HG03469 (cell line): ENCODE measurements at regions not wholly inside any gene's neighbourhood (a gene's known extent, or its start where the extent isn't known, plus 50 kb on each side); places are given as distances from the start of the nearest gene placed in this dataset.
"Not testable (repeated sequence)": the region's sequence is repeated elsewhere in the genome, so short reads cannot be mapped to it uniquely, and the experiment has no call there.

Experiments
- ATAC-seq: cut with Tn5 transposase; IDR thresholded peaks from one replicate; pipeline ENCODE4 v1.9.1; 2021; ENCODE audit warnings: mild to moderate bottlenecking, moderate library complexity, moderate number of reproducible peaks; ENCODE audit not compliant: unreplicated experiment

DNA sequence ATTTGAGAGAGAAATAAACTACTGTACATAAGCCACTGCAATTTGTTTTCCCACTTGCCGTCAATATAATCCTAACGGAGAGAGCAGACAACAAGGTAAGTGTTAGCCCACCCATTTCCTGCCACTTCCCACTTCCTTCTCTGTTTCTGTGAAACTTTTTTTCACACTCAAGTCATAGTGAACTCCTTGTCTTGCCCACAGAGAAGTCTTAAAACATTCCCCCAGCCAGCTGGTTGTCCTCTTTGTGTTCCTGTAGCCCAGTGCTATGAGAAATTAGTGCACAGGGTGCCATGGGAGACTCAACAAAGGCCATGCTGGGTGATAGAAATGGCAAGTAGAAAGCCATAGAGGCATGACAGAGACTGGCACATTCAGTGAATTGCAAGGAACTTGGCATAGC is 208.6 kb downstream of the BLID start:
- ATAC-seq: no peak

DNA sequence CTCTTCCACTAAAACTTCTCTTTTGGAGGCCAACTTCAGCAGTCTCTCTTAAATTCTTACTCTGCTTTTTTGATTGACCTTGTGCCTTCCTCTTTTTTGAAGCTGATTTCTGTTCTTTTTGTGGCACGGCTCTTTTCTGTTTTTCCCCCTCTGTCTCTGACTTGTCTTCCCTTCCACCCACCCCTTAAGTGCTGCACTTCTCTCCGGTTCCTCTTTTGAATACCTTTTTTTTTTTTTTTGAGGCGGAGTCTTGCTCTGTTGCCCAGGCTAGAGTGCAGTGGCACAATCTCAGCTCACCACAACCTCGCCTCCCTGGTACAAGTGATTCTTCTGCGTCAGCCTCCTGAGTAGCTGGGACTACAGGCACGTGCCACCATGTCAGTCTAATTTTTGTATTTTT is 211.9 kb downstream of the BLID start:
- no peak for ATAC-seq

GRCh38 chr11:121901886-121902285 is 214.1 kb downstream of the BLID start:
- ATAC-seq: no peak

GRCh38 chr11:121901417-121901816 is 214.6 kb downstream of the BLID start:
- not testable (repeated sequence) for ATAC-seq

DNA sequence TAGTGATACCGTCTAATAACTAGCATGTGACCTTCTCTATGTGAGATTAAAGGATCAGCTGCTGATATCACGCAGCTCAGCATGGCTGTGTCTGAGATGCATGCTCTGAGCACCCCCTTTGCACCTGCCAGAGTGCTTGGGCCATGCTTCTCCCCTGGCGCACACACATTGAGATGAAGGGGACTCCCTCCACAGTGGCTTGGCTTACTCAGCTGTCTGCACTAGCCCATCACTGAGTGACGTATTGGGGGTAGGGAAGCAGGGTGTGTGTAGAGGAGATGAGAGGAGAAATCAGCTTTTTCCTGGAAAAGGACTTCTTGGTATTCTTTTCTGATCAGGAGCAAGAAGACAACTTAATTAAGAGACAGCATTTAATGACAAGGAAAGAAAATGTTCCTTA is 216.5 kb downstream of the BLID start:
- no peak for ATAC-seq

- ATAC-seq: no peak
These were observed 217.1 kb downstream of the BLID start for GRCh38 chr11:121898903-121899302.

- no peak for ATAC-seq
These were observed 220.1 kb downstream of the BLID start for GRCh38 chr11:121895919-121896318.

- no peak for ATAC-seq
These were observed 221.4 kb downstream of the BLID start for GRCh38 chr11:121894581-121894980.

GRCh38 chr11:121892863-121893262 is 223.2 kb downstream of the BLID start:
- no peak for ATAC-seq

DNA sequence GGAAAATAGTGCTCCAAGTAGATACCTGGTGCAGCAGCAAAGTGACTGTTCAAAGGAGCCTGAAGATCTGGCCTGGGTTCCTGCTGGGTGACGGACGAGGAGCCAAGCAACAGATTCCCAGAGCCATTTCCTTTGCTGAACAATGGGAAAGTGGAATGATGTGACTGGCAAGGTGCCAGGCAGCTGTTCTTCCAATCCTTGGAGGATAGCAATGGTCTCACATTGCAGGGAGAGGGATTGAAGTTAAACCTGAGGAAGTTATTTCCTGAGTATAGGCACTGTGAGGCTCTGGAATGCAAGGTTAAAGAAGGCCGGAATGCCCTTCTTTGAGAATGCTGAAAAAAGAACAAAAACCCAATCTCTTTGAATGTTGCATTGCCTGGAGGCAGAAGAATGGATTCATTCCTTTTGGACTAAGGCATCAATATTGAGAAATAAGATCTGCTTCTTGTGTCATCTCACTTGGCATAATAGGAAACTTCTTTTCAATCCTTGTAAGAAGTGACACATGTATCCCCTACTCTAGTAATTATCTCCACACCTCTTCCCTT is 223.8 kb downstream of the BLID start:
- ATAC-seq: no peak

- no peak for ATAC-seq
These were observed 225.0 kb downstream of the BLID start for GRCh38 chr11:121890946-121891515.

- ATAC-seq: no peak
These were observed 225.6 kb downstream of the BLID start for GRCh38 chr11:121890377-121890776.

DNA sequence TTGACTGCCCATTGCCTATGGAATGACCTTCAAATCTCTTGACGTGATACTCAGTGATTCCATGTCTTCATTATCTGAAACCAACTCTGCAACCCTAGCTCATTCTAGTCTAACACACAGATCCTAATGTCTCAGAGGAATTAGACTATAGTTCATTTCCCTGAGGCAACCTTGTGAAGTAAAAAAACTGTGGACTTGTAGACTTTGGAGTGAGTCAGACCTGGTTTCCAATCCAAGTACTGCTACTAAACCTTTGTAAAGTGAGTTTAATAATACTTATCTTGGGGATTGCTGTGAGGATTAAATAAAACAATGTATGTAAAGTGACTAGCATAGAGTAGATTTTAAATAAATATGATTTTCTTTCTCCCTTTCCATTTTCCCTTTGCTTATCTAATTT is 226.1 kb downstream of the BLID start:
- ATAC-seq: no peak

DNA sequence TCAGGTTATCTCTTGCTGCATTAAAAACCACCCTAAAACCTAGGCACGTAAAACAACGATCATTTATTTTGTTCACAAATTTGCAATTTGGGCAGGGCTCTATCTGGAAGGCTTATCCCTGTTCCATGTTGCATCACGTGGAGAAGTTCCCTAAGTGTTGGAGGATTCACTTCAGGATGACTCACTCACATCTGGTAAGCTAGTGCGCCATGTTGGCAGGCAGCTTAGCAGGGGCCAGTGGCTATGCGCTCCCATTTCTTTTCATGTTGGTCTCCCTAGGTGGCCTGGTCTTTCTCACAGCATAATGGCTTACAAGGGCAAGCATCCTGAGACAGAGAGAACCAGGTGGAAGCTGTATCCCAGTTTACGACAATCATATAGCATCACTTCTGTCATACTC is 226.8 kb downstream of the BLID start:
- ATAC-seq: no peak

GRCh38 chr11:121887976-121888557 is 227.9 kb downstream of the BLID start:
- ATAC-seq: no peak

- ATAC-seq: no peak
These were observed 228.4 kb downstream of the BLID start for GRCh38 chr11:121887569-121887968.

- no peak for ATAC-seq
These were observed 229.0 kb downstream of the BLID start for GRCh38 chr11:121886996-121887395.

GRCh38 chr11:121886005-121886734 is 229.8 kb downstream of the BLID start:
- ATAC-seq: no peak

GRCh38 chr11:121884626-121885025 is 231.4 kb downstream of the BLID start:
- ATAC-seq: no peak

GRCh38 chr11:121881806-121882205 is 234.2 kb downstream of the BLID start:
- no peak for ATAC-seq

DNA sequence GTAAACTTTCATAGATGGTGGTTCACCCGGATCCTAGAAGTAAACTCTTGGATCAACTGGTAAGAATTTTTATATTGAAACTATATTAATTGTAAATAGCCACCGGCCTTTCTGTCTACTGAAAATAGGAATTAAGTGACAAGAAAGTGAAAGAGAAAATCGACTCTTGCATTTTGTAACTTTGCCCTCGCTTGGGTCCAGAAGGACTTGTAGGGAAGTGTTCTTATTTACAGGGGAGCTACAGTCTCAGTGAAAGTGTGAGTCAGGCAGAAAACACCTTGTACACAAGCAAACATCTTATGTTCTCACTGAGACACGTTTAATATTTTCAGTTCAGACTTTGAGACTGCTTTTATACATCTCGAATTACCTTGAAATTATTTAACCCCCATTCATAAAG is 238.9 kb downstream of the BLID start:
- no peak for ATAC-seq

GRCh38 chr11:121873766-121874165 is 242.2 kb downstream of the BLID start:
- no peak for ATAC-seq
